Mesenchymal stem cell (in vitro differentiated cells and primary cell): ENCODE measurements at regions not wholly inside any gene's neighbourhood (a gene's known extent, or its start where the extent isn't known, plus 50 kb on each side); places are given as distances from the start of the nearest gene placed in this dataset.
A peak's percentile ranks its signal among the peaks of the same experiment; 100 is the strongest.

ENCODE experiments used
- DNase-seq: peaks from one replicate; pipeline ENCODE4 v3.0.0-alpha.2; 2013
- H2AFZ ChIP-seq: one replicate; pipeline ENCODE4 v1.6.1; 2013; ENCODE audit warnings: low read depth, mild to moderate bottlenecking, control low read depth, inconsistent platforms, low read length, moderate library complexity
- H2AK5ac ChIP-seq: 2 replicates; pipeline ENCODE4 v1.6.1; 2013; ENCODE audit warnings: low read length, moderate library complexity, mild to moderate bottlenecking, inconsistent platforms; ENCODE audit not compliant: severe bottlenecking
- H2BK120ac ChIP-seq: one replicate; pipeline ENCODE4 v1.6.1; 2013; ENCODE audit warnings: low read depth, mild to moderate bottlenecking, inconsistent platforms, low read length, moderate library complexity
- H2BK12ac ChIP-seq, 2 experiments: one replicate each; pipeline ENCODE4 v1.6.1; 2013; ENCODE audit warnings: inconsistent platforms in 2 of 2, low read length in 2 of 2, mild to moderate bottlenecking in 2 of 2, moderate library complexity in 2 of 2, control low read depth in 1 of 2
- H2BK15ac ChIP-seq: one replicate; pipeline ENCODE4 v1.6.1; 2013; ENCODE audit warnings: mild to moderate bottlenecking, low read depth, inconsistent platforms; ENCODE audit not compliant: poor library complexity, severe bottlenecking
- H2BK5ac ChIP-seq: 2 replicates; pipeline ENCODE4 v1.6.1; 2013; ENCODE audit warnings: low read depth, mild to moderate bottlenecking, low read length, control low read depth, inconsistent platforms; ENCODE audit not compliant: poor library complexity, severe bottlenecking
- H3K14ac ChIP-seq, 2 experiments: one replicate each; pipeline ENCODE4 v1.6.1; 2013; ENCODE audit warnings: inconsistent platforms in 2 of 2, low read length in 2 of 2, control low read depth in 1 of 2, mild to moderate bottlenecking in 1 of 2, moderate library complexity in 1 of 2
- H3K18ac ChIP-seq, 2 experiments: one replicate each; pipeline ENCODE4 v1.6.1; 2013; ENCODE audit warnings: inconsistent platforms in 2 of 2, low read length in 2 of 2, control low read depth in 1 of 2, low read depth in 1 of 2, mild to moderate bottlenecking in 1 of 2
- H3K23ac ChIP-seq, 2 experiments: one replicate each; pipeline ENCODE4 v1.6.1; 2013; ENCODE audit warnings: inconsistent platforms in 2 of 2, low read length in 2 of 2, mild to moderate bottlenecking in 2 of 2, moderate library complexity in 2 of 2, control low read depth in 1 of 2
- H3K27ac ChIP-seq: 2 replicates; pipeline ENCODE4 v1.5.1; 2013; ENCODE audit warnings: mild to moderate bottlenecking, moderate library complexity, low read length, control low read depth, inconsistent platforms; ENCODE audit not compliant: poor library complexity, severe bottlenecking
- H3K27me3 ChIP-seq, 2 experiments: 2 replicates each; pipeline versions ENCODE4 v1.6.1 to v1.7.0; 2013; ENCODE audit warnings: low read length in 2 of 2, mild to moderate bottlenecking in 2 of 2, moderate library complexity in 2 of 2, control low read depth in 1 of 2, inconsistent platforms in 1 of 2; ENCODE audit not compliant: control insufficient read depth in 1 of 2, insufficient read depth in 1 of 2
- H3K36me3 ChIP-seq, 2 experiments: 2 replicates each; pipeline versions ENCODE4 v1.6.1 to v1.7.0; 2013; ENCODE audit warnings: low read length in 2 of 2, control low read depth in 1 of 2, inconsistent platforms in 1 of 2, low read depth in 1 of 2, mild to moderate bottlenecking in 1 of 2; ENCODE audit not compliant: insufficient read depth in 2 of 2, control insufficient read depth in 1 of 2
- H3K4ac ChIP-seq, 2 experiments: one replicate each; pipeline ENCODE4 v1.6.1; 2013; ENCODE audit warnings: inconsistent platforms in 2 of 2, low read length in 2 of 2, mild to moderate bottlenecking in 2 of 2, moderate library complexity in 2 of 2, control low read depth in 1 of 2, low read depth in 1 of 2
- H3K4me1 ChIP-seq: 2 replicates; pipeline ENCODE4 v1.6.1; 2013; ENCODE audit warnings: low read depth, low read length, control low read depth; ENCODE audit not compliant: control insufficient read depth, insufficient read depth
- H3K4me2 ChIP-seq: 2 replicates; pipeline ENCODE4 v1.6.1; 2013; ENCODE audit warnings: low read length, mild to moderate bottlenecking, inconsistent platforms; ENCODE audit not compliant: poor library complexity, severe bottlenecking
- H3K4me3 ChIP-seq, 2 experiments: 2 replicates each; pipeline versions ENCODE4 v1.5.1 to v1.7.0; 2013; ENCODE audit warnings: low read length in 2 of 2, mild to moderate bottlenecking in 2 of 2, control low read depth in 1 of 2, low read depth in 1 of 2; ENCODE audit not compliant: insufficient read depth in 1 of 2
- H3K79me1 ChIP-seq: replicated peaks from 2 replicates; pipeline ENCODE4 v1.6.1; 2013; ENCODE audit warnings: mild to moderate bottlenecking, control low read depth, low read length, inconsistent platforms; ENCODE audit not compliant: poor library complexity, severe bottlenecking
- H3K9ac ChIP-seq: 2 replicates; pipeline ENCODE4 v1.7.0; 2013; ENCODE audit warnings: mild to moderate bottlenecking, low read length, moderate library complexity
- H3K9me3 ChIP-seq: 2 replicates; pipeline ENCODE4 v1.7.0; 2013; ENCODE audit warnings: mild to moderate bottlenecking, low read length; ENCODE audit not compliant: control insufficient read depth
- H4K8ac ChIP-seq: one replicate; pipeline ENCODE4 v1.6.1; 2013; ENCODE audit warnings: inconsistent platforms, mild to moderate bottlenecking, low read length, moderate library complexity
- H4K91ac ChIP-seq: one replicate; pipeline ENCODE4 v1.6.1; 2013; ENCODE audit warnings: mild to moderate bottlenecking, low read length, inconsistent platforms
- WGBS: methylation state at CpG from one replicate; pipeline ENCODE4 v1.1.7; 2013; ENCODE audit warnings: mixed read lengths; 5-methylcytosine and 5-hydroxymethylcytosine counted together

GRCh38 chrX:22674932-22675331 lies 324.8 kb upstream of the DDX53 start:
- H3K4me1 ChIP-seq = peaks cover 1% of the 10 kb centered on the region
- H3K4me2 ChIP-seq = no peak overlapping the region
- H3K36me3 ChIP-seq = no peaks in the 10 kb centered on the region
- H3K27me3 ChIP-seq = no peaks in the 10 kb centered on the region
- no peak overlapping the region for H2BK12ac ChIP-seq
- no peak overlapping the region for H3K14ac ChIP-seq
- H2BK15ac ChIP-seq = no peak overlapping the region
- 100% methylated on average over 1 of the region's 3 CpGs for WGBS
- H3K27ac ChIP-seq = no peak overlapping the region
- H2AK5ac ChIP-seq = no peak overlapping the region
- H3K4me3 ChIP-seq = no peak overlapping the region
- H3K9ac ChIP-seq = no peak overlapping the region
- H2AFZ ChIP-seq = no peak overlapping the region
- no peak overlapping the region for H4K8ac ChIP-seq
- H3K23ac ChIP-seq = no peak overlapping the region
- H3K79me1 ChIP-seq = no peaks in the 10 kb centered on the region
- H3K18ac ChIP-seq = no peak overlapping the region
- H3K9me3 ChIP-seq = no peaks in the 10 kb centered on the region
- H2BK5ac ChIP-seq = no peak overlapping the region
- H3K4ac ChIP-seq = no peak overlapping the region
- no peak for DNase-seq
- H2BK120ac ChIP-seq = no peak overlapping the region
- no peak overlapping the region for H4K91ac ChIP-seq

- H3K23ac ChIP-seq = no peak overlapping the region
- H3K4ac ChIP-seq = no peak overlapping the region
- no peak overlapping the region for H2BK5ac ChIP-seq
- H3K4me3 ChIP-seq = no peak overlapping the region
- no peak overlapping the region for H3K4me2 ChIP-seq
- H4K91ac ChIP-seq = no peak overlapping the region
- 70% methylated on average over 7 of the region's 7 CpGs for WGBS
- H2BK12ac ChIP-seq = no peak overlapping the region
- no peaks in the 10 kb centered on the region for H3K27me3 ChIP-seq
- H3K9ac ChIP-seq = no peak overlapping the region
- no peak overlapping the region for H3K14ac ChIP-seq
- no peak overlapping the region for H2AFZ ChIP-seq
- H3K79me1 ChIP-seq = no peaks in the 10 kb centered on the region
- no peak overlapping the region for H3K27ac ChIP-seq
- no peak overlapping the region for H2BK120ac ChIP-seq
- no peaks in the 10 kb centered on the region for H3K9me3 ChIP-seq
- H3K18ac ChIP-seq = no peak overlapping the region
- H2BK15ac ChIP-seq = no peak overlapping the region
- no peaks in the 10 kb centered on the region for H3K36me3 ChIP-seq
- peaks cover 1% of the 10 kb centered on the region for H3K4me1 ChIP-seq
- H4K8ac ChIP-seq = no peak overlapping the region
- no peak overlapping the region for H2AK5ac ChIP-seq
- DNase-seq = peak; percentile 13
These were observed 313.6 kb upstream of the DDX53 start for GRCh38 chrX:22686138-22686541.

GRCh38 chrX:22689290-22689689 lies 310.5 kb upstream of the DDX53 start:
- Histone ChIP-seq H3K36me3 (no peaks in the 10 kb centered on the region), H3K4me2 (no peak overlapping the region), H2BK15ac (no peak overlapping the region), H3K27ac (no peak overlapping the region), H2BK120ac (no peak overlapping the region), H4K91ac (no peak overlapping the region), H3K23ac (no peak overlapping the region), H2AFZ (no peak overlapping the region), H2AK5ac (no peak overlapping the region), H2BK12ac (no peak overlapping the region), H3K18ac (no peak overlapping the region), H3K4ac (no peak overlapping the region), H3K4me3 (no peak overlapping the region), H3K14ac (no peak overlapping the region), H4K8ac (no peak overlapping the region), H3K79me1 (no peaks in the 10 kb centered on the region), H3K9me3 (no peaks in the 10 kb centered on the region), H3K27me3 (no peaks in the 10 kb centered on the region), H3K9ac (no peak overlapping the region), H2BK5ac (no peak overlapping the region), H3K4me1 (peaks cover 1% of the 10 kb centered on the region)
- DNase-seq = no peak

DNA sequence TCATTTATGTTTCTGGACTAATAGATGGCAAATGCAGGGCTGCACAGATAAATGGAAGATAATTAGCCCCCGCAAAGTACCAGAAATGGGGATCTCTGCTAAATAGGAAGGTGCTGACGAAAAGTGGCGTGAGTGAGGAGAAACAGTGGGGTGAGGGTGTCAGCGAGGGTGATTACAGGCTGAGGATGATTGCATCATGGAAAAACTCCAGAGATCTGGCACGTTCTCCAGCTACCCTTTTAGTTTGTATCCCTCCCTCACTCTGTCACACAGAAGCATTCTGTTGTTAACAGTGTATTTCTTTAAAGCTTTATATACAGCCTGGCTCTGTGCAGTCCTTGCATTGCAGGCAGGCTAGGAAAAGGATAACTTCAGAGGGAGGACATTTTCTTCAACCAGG lies 309.6 kb upstream of the DDX53 start:
- peak; percentile 8 for DNase-seq
- H2AFZ ChIP-seq = no peak overlapping the region
- H3K23ac ChIP-seq = no peak overlapping the region
- no peaks in the 10 kb centered on the region for H3K27me3 ChIP-seq
- H2BK120ac ChIP-seq = no peak overlapping the region
- H3K79me1 ChIP-seq = no peaks in the 10 kb centered on the region
- H2BK5ac ChIP-seq = no peak overlapping the region
- H3K4ac ChIP-seq = no peak overlapping the region
- H3K27ac ChIP-seq = no peak overlapping the region
- no peak overlapping the region for H2BK15ac ChIP-seq
- H3K18ac ChIP-seq = no peak overlapping the region
- H3K4me3 ChIP-seq = no peak overlapping the region
- no peak overlapping the region for H2AK5ac ChIP-seq
- no peaks in the 10 kb centered on the region for H3K9me3 ChIP-seq
- H3K4me2 ChIP-seq = no peak overlapping the region
- 79% methylated on average over 2 of the region's 5 CpGs for WGBS
- no peak overlapping the region for H3K14ac ChIP-seq
- peaks cover 1% of the 10 kb centered on the region for H3K4me1 ChIP-seq
- H2BK12ac ChIP-seq = no peak overlapping the region
- no peak overlapping the region for H3K9ac ChIP-seq
- H4K8ac ChIP-seq = no peak overlapping the region
- no peak overlapping the region for H4K91ac ChIP-seq
- H3K36me3 ChIP-seq = no peaks in the 10 kb centered on the region
